Activated CD8-positive, alpha-beta memory T cell treated with anti-CD3 and anti-CD28 coated beads for 1 hour (primary cell): ENCODE measurements at regions not wholly inside any gene's neighbourhood (a gene's known extent, or its start where the extent isn't known, plus 50 kb on each side); places are given as distances from the start of the nearest gene placed in this dataset.
"Not testable (repeated sequence)": the region's sequence is repeated elsewhere in the genome, so short reads cannot be mapped to it uniquely, and the experiment has no call there.

Source experiments
- DNase-seq, 2 donors: peaks; one replicate each; pipeline ENCODE4 v3.0.0-alpha.2; 2020; ENCODE audit warnings: low read depth in 1 of 2; ENCODE audit errors: extremely low read depth in 1 of 2

GRCh38 chr13:81639984-81640582 lies 1299.2 kb upstream of the SPRY2 start:
- no peak for DNase-seq

- no peak for DNase-seq
These were observed 1296.5 kb upstream of the SPRY2 start for GRCh38 chr13:81637457-81637856.

DNA sequence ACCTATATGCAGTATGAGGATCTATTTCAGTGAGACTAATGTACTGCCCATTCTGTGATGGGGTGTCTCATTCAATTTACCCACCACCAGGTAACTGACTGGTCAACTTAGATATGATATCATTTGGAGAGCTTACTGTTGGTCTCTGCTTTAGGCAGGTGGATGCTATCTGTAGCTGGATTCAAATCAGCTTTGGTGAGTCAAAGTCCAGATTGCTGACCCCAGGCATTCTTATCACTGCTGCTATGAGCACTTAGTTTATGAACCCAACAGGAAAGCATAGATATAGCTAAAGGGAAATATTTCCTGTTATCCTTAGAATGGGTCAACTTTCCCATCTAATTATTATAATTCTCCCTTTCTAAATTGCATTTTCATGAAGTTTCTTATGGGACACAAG lies 1295.2 kb upstream of the SPRY2 start:
- DNase-seq, result no peak

DNA sequence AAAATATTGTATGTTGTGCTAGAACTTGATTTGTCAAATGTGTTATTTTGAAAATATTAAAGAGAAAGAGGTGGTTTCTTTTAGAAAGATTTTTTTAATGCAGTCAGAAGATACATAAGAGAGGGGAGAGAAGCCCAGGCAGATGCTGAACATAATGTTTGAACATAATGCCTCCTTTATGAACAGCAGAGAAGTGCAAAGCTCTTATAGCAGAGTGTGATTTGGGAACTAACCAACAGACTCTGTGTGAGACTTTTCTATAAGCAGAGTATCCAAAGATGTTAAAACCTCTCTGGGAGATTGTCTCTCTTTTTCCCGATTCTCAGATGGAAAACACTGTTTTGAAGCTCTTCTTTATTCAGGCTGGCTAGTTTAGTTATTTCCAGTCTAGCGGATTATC lies 1274.1 kb upstream of the SPRY2 start:
- no peak for DNase-seq

- DNase-seq, result no peak
These were observed 1269.7 kb upstream of the SPRY2 start for GRCh38 chr13:81610644-81611043.

DNA sequence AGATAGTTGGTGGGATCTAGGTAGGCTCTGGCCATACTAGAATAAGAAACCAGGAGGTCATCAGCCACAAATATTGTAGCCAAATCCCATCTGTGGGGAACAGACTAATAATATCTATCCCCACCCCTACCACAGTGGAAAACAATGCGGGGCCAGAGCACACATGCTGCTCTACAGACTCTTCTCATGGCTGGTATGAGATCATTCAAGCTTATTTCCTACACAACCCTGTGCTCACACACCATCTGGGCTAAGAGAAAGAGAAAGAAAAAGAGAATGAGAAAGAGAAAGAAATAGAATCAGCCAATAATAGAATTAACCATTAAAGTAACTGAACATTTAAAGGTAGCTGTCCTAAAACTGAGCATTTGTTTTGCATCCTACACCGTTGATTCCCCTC lies 1268.4 kb upstream of the SPRY2 start:
- DNase-seq, result no peak

GRCh38 chr13:81606074-81606473 lies 1265.1 kb upstream of the SPRY2 start:
- DNase-seq, result no peak

- DNase-seq, result no peak
These were observed 1261.3 kb upstream of the SPRY2 start for GRCh38 chr13:81602241-81602640.

DNA sequence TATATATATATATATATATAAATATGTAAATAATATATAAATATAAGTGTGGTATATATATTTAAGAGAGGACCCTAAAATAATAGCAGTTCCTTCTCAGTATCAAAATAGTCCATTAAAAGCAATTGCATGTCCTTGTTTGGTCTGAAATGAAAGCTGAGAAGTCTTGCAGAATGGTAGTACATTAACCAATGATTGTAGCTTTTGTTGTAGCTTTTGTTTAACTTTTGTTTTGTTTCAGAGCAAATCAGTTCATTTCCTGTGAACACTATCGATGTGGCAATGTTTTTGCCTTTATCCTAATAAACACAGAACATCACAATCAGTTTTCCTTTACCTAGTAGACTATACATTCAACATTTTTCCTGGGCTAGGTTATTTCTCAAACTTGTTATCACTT lies 1256.2 kb upstream of the SPRY2 start:
- no peak for DNase-seq

- DNase-seq, result no peak
These were observed 1255.4 kb upstream of the SPRY2 start for GRCh38 chr13:81596224-81596753.

- DNase-seq, result no peak
These were observed 1250.7 kb upstream of the SPRY2 start for GRCh38 chr13:81591528-81592220.

DNA sequence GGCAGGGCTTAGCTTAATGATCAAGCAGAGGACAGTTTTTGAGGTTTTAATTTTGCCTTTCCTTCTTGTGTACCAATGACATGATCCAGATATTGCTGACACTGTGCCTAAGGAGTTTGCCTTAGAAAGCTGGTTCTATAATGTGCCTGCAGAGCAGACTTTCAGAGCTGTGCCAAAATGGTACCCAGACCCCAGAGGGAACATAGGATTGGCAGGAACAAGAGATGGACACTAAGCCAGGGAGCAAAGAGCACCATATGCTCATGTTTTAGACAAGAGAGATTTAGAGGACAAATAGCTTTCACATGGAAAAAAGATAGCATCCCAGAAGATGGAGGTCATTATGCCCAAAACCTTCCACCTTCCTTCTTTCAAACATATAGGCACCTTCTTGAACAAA lies 1241.5 kb upstream of the SPRY2 start:
- DNase-seq, result no peak

DNA sequence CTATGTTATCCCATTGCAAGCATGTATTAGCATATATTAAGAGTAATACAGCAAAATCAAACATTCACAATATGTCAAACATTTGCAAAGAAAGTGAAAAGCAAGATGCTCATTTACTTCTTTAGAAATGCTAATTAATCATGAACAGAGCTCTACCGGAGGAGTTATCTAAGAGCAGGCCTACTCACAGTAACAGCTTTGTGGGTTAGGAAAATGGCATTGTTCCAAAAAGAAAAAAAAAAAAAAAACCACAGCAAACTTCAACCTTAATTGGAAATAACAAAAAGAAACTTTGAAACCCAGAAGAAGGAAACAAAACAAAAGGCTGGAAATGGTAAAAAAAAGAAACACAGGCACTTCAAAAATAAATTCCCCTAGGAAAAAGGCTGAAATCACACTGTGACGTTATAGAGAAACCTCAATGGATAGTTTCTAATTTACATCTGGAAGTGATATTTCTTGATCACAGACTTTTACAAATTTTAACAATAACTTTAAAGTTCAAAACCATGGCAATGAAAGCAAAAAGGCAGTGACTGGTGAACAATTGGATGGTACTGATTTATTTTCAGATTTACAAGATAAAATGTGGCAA lies 1236.8 kb upstream of the SPRY2 start:
- no peak for DNase-seq

GRCh38 chr13:81568824-81569223 lies 1227.9 kb upstream of the SPRY2 start:
- no peak for DNase-seq

DNA sequence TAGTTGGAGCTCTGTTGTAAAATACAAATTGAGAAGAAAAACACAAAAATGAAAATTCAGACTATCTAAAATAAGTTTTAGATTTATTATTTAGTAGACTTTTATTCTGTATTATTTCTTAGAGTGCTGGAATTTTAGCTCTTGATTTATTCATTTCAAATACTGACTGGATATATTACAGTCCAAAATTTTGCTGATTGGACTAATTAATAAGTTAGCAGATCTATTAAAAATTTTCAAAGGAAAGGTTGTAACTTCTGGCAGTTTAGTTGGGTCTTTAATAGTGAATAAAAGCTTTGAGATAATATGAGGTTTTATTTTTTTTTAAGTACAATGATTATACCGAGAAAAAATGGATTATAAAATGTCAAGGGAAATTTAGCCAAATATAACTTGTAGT lies 1224.9 kb upstream of the SPRY2 start:
- DNase-seq, result no peak

DNA sequence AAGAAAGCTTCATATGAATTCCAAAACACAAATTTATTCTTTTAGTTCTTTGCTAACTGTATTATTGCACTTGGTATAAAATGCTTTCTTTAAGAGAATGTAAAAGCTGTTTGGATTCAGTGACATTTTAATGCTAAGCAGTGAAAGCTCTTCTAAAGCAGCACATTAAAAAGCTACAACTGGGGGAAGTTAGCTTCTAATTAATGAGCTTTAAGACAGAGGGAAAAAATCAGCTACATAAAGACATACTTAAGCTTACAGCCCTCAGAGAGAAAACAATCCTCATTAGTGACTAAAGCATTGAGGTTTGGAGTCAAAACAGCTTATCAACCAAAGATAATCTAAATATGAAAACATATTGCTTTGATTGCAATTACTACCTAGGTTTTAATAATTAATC lies 1222.2 kb upstream of the SPRY2 start:
- no peak for DNase-seq

GRCh38 chr13:81562598-81562997 lies 1221.7 kb upstream of the SPRY2 start:
- no peak for DNase-seq

DNA sequence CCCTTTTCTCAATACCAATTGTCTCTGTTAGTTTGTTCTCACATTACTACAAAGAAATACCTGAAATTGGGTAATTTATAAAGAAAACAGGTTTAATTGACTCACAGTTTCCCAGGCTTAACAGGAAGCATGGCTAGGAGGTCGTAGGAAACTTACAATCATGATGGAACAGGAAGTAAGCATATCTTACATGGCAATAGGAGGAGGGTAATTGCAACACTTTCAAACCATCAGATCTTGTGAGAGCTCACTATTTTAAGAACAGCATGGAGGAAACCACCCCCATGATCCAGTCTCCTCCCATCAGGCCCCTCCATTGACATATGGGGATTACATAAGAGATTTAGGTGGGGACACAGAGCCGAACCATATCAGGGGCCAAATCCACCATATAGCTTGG lies 1210.1 kb upstream of the SPRY2 start:
- DNase-seq, result no peak

- not testable (repeated sequence) for DNase-seq
These were observed 1205.4 kb upstream of the SPRY2 start for GRCh38 chr13:81546294-81546693.

GRCh38 chr13:81540777-81541176 lies 1199.9 kb upstream of the SPRY2 start:
- no peak for DNase-seq

GRCh38 chr13:81539643-81540150 lies 1198.8 kb upstream of the SPRY2 start:
- DNase-seq, result no peak

- no peak for DNase-seq
These were observed 1158.0 kb upstream of the SPRY2 start for GRCh38 chr13:81498969-81499368.
